HG03354 (cell line): ENCODE measurements at regions not wholly inside any gene's neighbourhood (a gene's known extent, or its start where the extent isn't known, plus 50 kb on each side); places are given as distances from the start of the nearest gene placed in this dataset.
"Not testable (repeated sequence)": the region's sequence is repeated elsewhere in the genome, so short reads cannot be mapped to it uniquely, and the experiment has no call there.

ENCODE experiments used
- ATAC-seq: cut with Tn5 transposase; IDR thresholded peaks from one replicate; pipeline ENCODE4 v1.9.1; 2021; ENCODE audit warnings: mild to moderate bottlenecking; ENCODE audit not compliant: unreplicated experiment, poor library complexity, severe bottlenecking

- ATAC-seq = no peak
Measured at GRCh38 chr15:70602834-70603560, 160.4 kb downstream of the UACA start.

GRCh38 chr15:70602281-70602680 lies 161.1 kb downstream of the UACA start:
- no peak for ATAC-seq

- ATAC-seq = no peak
Measured at GRCh38 chr15:70597945-70598344, 165.4 kb downstream of the UACA start.

- ATAC-seq = no peak
Measured at GRCh38 chr15:70597056-70597603, 166.2 kb downstream of the UACA start.

- ATAC-seq = no peak
Measured at GRCh38 chr15:70596354-70597055, 166.9 kb downstream of the UACA start.

GRCh38 chr15:70593795-70594194 lies 169.6 kb downstream of the UACA start:
- no peak for ATAC-seq

GRCh38 chr15:70589728-70590127 lies 173.6 kb downstream of the UACA start:
- ATAC-seq = no peak

- ATAC-seq = no peak
Measured at GRCh38 chr15:70589221-70589620, 174.1 kb downstream of the UACA start.

GRCh38 chr15:70588613-70589012 lies 174.7 kb downstream of the UACA start:
- no peak for ATAC-seq

GRCh38 chr15:70587896-70588567 lies 175.3 kb downstream of the UACA start:
- ATAC-seq = no peak

- not testable (repeated sequence) for ATAC-seq
Measured at GRCh38 chr15:70587012-70587634, 176.2 kb downstream of the UACA start.

GRCh38 chr15:70586241-70586640 lies 177.1 kb downstream of the UACA start:
- no peak for ATAC-seq

GRCh38 chr15:70585707-70586034 lies 177.7 kb downstream of the UACA start:
- ATAC-seq = no peak

- ATAC-seq = no peak
Measured at GRCh38 chr15:70584838-70585706, 178.3 kb downstream of the UACA start.

- no peak for ATAC-seq
Measured at GRCh38 chr15:70584441-70584837, 178.9 kb downstream of the UACA start.

GRCh38 chr15:70583006-70583405 lies 180.4 kb downstream of the UACA start:
- ATAC-seq = no peak

GRCh38 chr15:70582143-70582945 lies 181.0 kb downstream of the UACA start:
- ATAC-seq = no peak

GRCh38 chr15:70580958-70581357 lies 182.4 kb downstream of the UACA start:
- no peak for ATAC-seq

GRCh38 chr15:70580286-70580685 lies 183.1 kb downstream of the UACA start:
- no peak for ATAC-seq
